K562 (cell line): ENCODE measurements at regions not wholly inside any gene's neighbourhood (a gene's known extent, or its start where the extent isn't known, plus 50 kb on each side); places are given as distances from the start of the nearest gene placed in this dataset.

ENCODE experiments used
- ATAC-seq: fragments of 200-7000 bp; cut with Tn5 transposase; 3 replicates; pipeline ENCODE4 v1.9.1; 2020; ENCODE audit warnings: moderate library complexity
- BruUV-seq: library from RNA; stranded (reverse); fragments of 400-500 nt; replicated peaks from 2 replicates; lab custom pipeline; 2021; lab: Mats Ljungman, UMichigan
- CTCF ChIA-PET: fragments of 300-600 bp; formaldehyde crosslinking; extraction: SDS; loops from one replicate; lab custom pipeline; 2021; ENCODE audit warnings: low intra/inter-chr PET ratio; lab: Yijun Ruan, JAX
- POLR2A ChIA-PET: fragments of 300-600, 350-650 bp; sonication (Branson Sonifier 250); formaldehyde crosslinking; extraction: SDS; loops from one replicate; lab custom pipeline; 2021; ENCODE audit warnings: antibody characterized with exemption, inconsistent platforms; lab: Yijun Ruan, JAX
- DNase-seq, 4 experiments: peaks; one replicate each; pipeline versions ENCODE4 v3.0.0 to v3.0.0-alpha.2; 2011 to 2018; ENCODE audit warnings: low spot score in 3 of 4, mixed read lengths in 3 of 4; ENCODE audit errors: extremely low read depth in 1 of 4
- FAIRE-seq: peaks from 2 replicates; lab custom pipeline; 2011; peaks lifted over from hg19 to GRCh38; lab: Jason Lieb, UNC
- H2AFZ ChIP-seq: 2 replicates; pipeline ENCODE4 v1.6.0; 2011; ENCODE audit warnings: low read depth, low read length, control low read depth, inconsistent platforms
- H3K27ac ChIP-seq: fragments of 200-600 bp; 3 replicates; pipeline ENCODE4 v1.8.0; 2011; ENCODE audit warnings: low read depth, mild to moderate bottlenecking, control low read depth, inconsistent platforms, low read length, moderate library complexity, mixed read lengths; ENCODE audit errors: extremely low read depth
- H3K27me3 ChIP-seq, 2 experiments: fragments of 300-600 bp in 1 of 2; 2 replicates in 1 of 2; 3 replicates in 1 of 2; pipeline versions ENCODE4 v1.6.0 to v1.8.0; 2011; ENCODE audit warnings: inconsistent platforms in 2 of 2, low read length in 2 of 2, mild to moderate bottlenecking in 1 of 2, mixed read lengths in 1 of 2, moderate library complexity in 1 of 2; ENCODE audit not compliant: control insufficient read depth in 2 of 2, insufficient read depth in 2 of 2
- H3K36me3 ChIP-seq: fragments of 300-600 bp; 3 replicates; pipeline ENCODE4 v1.8.0; 2011; ENCODE audit warnings: mild to moderate bottlenecking, low read length, inconsistent platforms; ENCODE audit not compliant: control insufficient read depth, insufficient read depth
- H3K4me1 ChIP-seq, 2 experiments: fragments of 200-600 bp in 1 of 2; replicated peaks in 1 of 2; 2 replicates in 1 of 2; 3 replicates in 1 of 2; pipeline versions ENCODE4 v1.5.1 to v1.8.0; 2011; ENCODE audit warnings: inconsistent platforms in 2 of 2, low read length in 2 of 2, mild to moderate bottlenecking in 1 of 2, mixed read lengths in 1 of 2, moderate library complexity in 1 of 2; ENCODE audit not compliant: control insufficient read depth in 2 of 2, insufficient read depth in 2 of 2
- H3K4me2 ChIP-seq: 2 replicates; pipeline ENCODE4 v1.6.1; 2011; ENCODE audit warnings: low read length, control low read depth, inconsistent platforms, mixed read lengths; ENCODE audit not compliant: insufficient read depth
- H3K4me3 ChIP-seq: fragments of 200-600 bp; sonication (generic), shearing (Covaris generic); 2 replicates; pipeline ENCODE4 v1.5.1; 2016; ENCODE audit warnings: control low read depth, inconsistent platforms
- H3K79me2 ChIP-seq: fragments of 200-600 bp; 3 replicates; pipeline ENCODE4 v1.8.0; 2011; ENCODE audit warnings: low read length, inconsistent platforms; ENCODE audit not compliant: control insufficient read depth, insufficient read depth
- H3K9ac ChIP-seq, 2 experiments: 2 replicates each; pipeline versions ENCODE4 v1.6.0 to v1.6.1; 2011; ENCODE audit warnings: low read depth in 2 of 2, low read length in 2 of 2, control low read depth in 1 of 2, inconsistent platforms in 1 of 2, mild to moderate bottlenecking in 1 of 2, mixed read lengths in 1 of 2; ENCODE audit not compliant: insufficient read depth in 1 of 2
- H3K9me1 ChIP-seq: one replicate; pipeline ENCODE4 v1.6.0; 2011; ENCODE audit warnings: inconsistent platforms, mild to moderate bottlenecking, low read length, moderate library complexity; ENCODE audit not compliant: control insufficient read depth, insufficient read depth
- H3K9me3 ChIP-seq: replicated peaks from 2 replicates; pipeline ENCODE4 v1.5.1; 2011; ENCODE audit warnings: low read depth, low read length, inconsistent platforms; ENCODE audit not compliant: control insufficient read depth, insufficient read depth
- H4K20me1 ChIP-seq: replicated peaks from 2 replicates; pipeline ENCODE4 v1.6.1; 2011; ENCODE audit warnings: low read length, inconsistent platforms, mixed read lengths; ENCODE audit not compliant: control insufficient read depth, insufficient read depth
- ETV6 ChIP-seq, 3 experiments: fragments of 150-350 bp in 1 of 3; sonication (generic) in 1 of 3; formaldehyde crosslinking in 1 of 3; IDR thresholded peaks; 2 replicates each; pipeline versions ENCODE4 v1.6.1 to v1.8.0; 2014 to 2022; ENCODE audit warnings: borderline replicate concordance in 2 of 3, low read depth in 2 of 3, antibody characterized with exemption in 1 of 3, low read length in 1 of 3, mild to moderate bottlenecking in 1 of 3, missing genetic modification reagents in 1 of 3
- GABPB2 ChIP-seq: fragments of 250-450 bp; sonication (Bioruptor Pico); conservative IDR thresholded peaks from 2 replicates; pipeline ENCODE4 v1.5.1; 2021; ENCODE audit warnings: mild to moderate bottlenecking
- HDGF ChIP-seq: fragments of 450-650 bp; IDR thresholded peaks from 2 replicates; pipeline ENCODE4 v1.6.1; 2016
- KAT2B ChIP-seq: IDR thresholded peaks from one replicate; pipeline ENCODE4 v1.6.1; 2012; ENCODE audit warnings: low read depth, mild to moderate bottlenecking, control low read depth, inconsistent platforms, low read length, moderate library complexity
- KLF10 ChIP-seq: fragments of 250-450 bp; sonication (Bioruptor Pico); IDR thresholded peaks from 2 replicates; pipeline ENCODE4 v1.6.1; 2021; ENCODE audit warnings: matching md5 sums
- MYNN ChIP-seq, 2 experiments: sonication (generic); formaldehyde crosslinking in 1 of 2; IDR thresholded peaks; 2 replicates each; pipeline versions ENCODE4 v1.5.0 to v1.6.1; 2016 to 2020; ENCODE audit warnings: antibody characterized with exemption in 1 of 2, missing genetic modification reagents in 1 of 2
- WGBS: fragments of 100-300 bp; shearing (Covaris generic); methylation state at CpG from one replicate; pipeline ENCODE4 v1.1.6; 2016; ENCODE audit warnings: low coverage, mixed read lengths; ENCODE audit not compliant: insufficient coverage; ENCODE audit errors: missing lambda C conversion rate; 5-methylcytosine and 5-hydroxymethylcytosine counted together
- in situ Hi-C: fragments of 300-500 bp; cut with MboI; formaldehyde crosslinking; loops from 4 replicates; pipeline ENCODE4 v1.15.0; 2018; ENCODE audit warnings: inconsistent platforms, mixed read lengths
- intact Hi-C: fragments of 100-400 bp; cut with micrococcal nuclease; formaldehyde crosslinking; loops from 2 replicates; pipeline ENCODE4 v1.14.2; 2022
- TF ChIP-seq, protein P1 (sequence below): fragments of 450-650 bp; formaldehyde crosslinking; IDR thresholded peaks from 2 replicates; pipeline ENCODE4 v1.4.0; 2022; ENCODE audit warnings: mild to moderate bottlenecking, moderate library complexity
- TF ChIP-seq, protein P2 (sequence below), 3 experiments: fragments of 200-800 bp in 1 of 3; sonication (Bioruptor generic) in 1 of 3; sonication (generic) in 1 of 3; formaldehyde crosslinking in 1 of 3; IDR thresholded peaks; 2 replicates each; pipeline versions ENCODE4 v1.6.1 to v1.8.0; 2016 to 2022; ENCODE audit warnings: mild to moderate bottlenecking in 2 of 3, missing compliant biosample characterization in 2 of 3, missing genetic modification characterization in 2 of 3, missing genetic modification reagents in 1 of 3

DNA sequence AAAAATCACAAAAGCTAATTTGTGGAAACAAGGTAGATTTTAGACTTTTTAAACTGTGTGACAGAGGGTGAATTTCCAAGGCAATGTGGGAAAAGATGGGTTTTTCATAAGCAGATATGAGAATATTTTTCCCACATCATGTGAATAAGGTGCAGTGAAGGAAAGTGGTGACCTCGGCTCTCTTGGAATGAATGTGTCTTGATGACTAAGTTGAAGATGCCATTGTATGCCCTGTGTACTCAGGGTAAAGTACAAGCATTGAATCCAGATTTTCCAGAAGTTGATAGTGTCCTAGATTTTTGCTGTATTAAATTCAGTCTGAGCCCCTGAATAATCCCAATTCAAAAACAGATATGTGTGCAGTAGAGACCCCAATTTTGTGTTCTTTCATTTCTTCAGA lies 442.6 kb upstream of the ADGRL2 start (continued):
- TF ChIP-seq, protein P1, sequence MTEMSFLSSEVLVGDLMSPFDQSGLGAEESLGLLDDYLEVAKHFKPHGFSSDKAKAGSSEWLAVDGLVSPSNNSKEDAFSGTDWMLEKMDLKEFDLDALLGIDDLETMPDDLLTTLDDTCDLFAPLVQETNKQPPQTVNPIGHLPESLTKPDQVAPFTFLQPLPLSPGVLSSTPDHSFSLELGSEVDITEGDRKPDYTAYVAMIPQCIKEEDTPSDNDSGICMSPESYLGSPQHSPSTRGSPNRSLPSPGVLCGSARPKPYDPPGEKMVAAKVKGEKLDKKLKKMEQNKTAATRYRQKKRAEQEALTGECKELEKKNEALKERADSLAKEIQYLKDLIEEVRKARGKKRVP, result no peak
- no peak for TF ChIP-seq KLF10 (CRISPR knock-in tag)
- TF ChIP-seq, all 486 proteins: peak for 0

DNA sequence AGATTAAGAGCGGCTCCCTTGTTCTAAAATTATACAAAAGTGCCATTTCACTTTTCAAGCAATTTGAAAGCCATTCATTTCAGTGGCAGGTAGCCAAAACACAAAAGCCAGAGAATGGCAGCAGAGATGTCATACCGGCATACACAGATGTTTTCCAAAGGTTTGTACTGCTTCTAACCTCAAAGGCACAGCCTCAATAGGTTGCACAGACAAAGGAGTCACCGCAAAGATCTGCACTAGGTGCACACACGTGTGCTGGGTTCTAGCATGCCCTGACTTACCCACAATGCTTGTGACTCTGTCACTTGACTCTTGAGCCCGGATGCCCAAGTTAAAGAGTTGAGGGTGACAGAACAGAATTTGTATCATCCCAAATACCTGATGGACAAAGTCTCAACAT lies 448.9 kb upstream of the ADGRL2 start:
- FAIRE-seq (no peak), DNase-seq (no peak), ATAC-seq (no peak)
- H3K36me3 ChIP-seq, result no peaks in the 10 kb centered on the region
- no peak overlapping the region for H3K27ac ChIP-seq
- intact Hi-C loops, result no loop called here
- 3% methylated on average over 5 of the region's 5 CpGs for WGBS
- 0 out of 2 replicates have a peak, but pooled peaks cover under 1% of the 10 kb centered on the region for H3K9me3 ChIP-seq
- no peaks in the 10 kb centered on the region for H3K9me1 ChIP-seq
- no TSS peak for BruUV-seq
- H3K79me2 ChIP-seq, result no peaks in the 10 kb centered on the region
- no peaks in the 10 kb centered on the region for H4K20me1 ChIP-seq
- no peak overlapping the region for H3K9ac ChIP-seq
- H3K4me1 ChIP-seq, result no peaks in the 10 kb centered on the region
- TF ChIP-seq GABPB2 (CRISPR knock-in tag), result no peak
- no peak for TF ChIP-seq HDGF
- TF ChIP-seq, protein P2, sequence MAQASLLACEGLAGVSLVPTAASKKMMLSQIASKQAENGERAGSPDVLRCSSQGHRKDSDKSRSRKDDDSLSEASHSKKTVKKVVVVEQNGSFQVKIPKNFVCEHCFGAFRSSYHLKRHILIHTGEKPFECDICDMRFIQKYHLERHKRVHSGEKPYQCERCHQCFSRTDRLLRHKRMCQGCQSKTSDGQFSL (CRISPR knock-in tag; IDR thresholded peaks at IDR 0.05), result no peak
- TF ChIP-seq, protein P2 (tag; IDR thresholded peaks at IDR 0.05), result no peak
- no peak for TF ChIP-seq KAT2B
- TF ChIP-seq MYNN (IDR thresholded peaks at IDR 0.05), result no peak
- no peak for TF ChIP-seq MYNN (CRISPR knock-in tag; IDR thresholded peaks at IDR 0.05)
- no peak for TF ChIP-seq ETV6 (IDR thresholded peaks at IDR 0.05; ENCODE audit: borderline replicate concordance in 1 of 2, low read depth in 2 of 2, low read length in 1 of 2)
- TF ChIP-seq ETV6 (CRISPR knock-in tag; IDR thresholded peaks at IDR 0.05; ENCODE audit: borderline replicate concordance), result no peak
- H3K27me3 ChIP-seq, result no peaks in the 10 kb centered on the region
- no peak overlapping the region for H2AFZ ChIP-seq
- in situ Hi-C loops, result no loop called here
- ChIA-PET POLR2A (no interaction called here), CTCF (no interaction called here)
- no peak overlapping the region for H3K4me3 ChIP-seq
- H3K4me2 ChIP-seq, result no peak overlapping the region
